CD4-positive, alpha-beta T cell (primary cell): ENCODE measurements at regions not wholly inside any gene's neighbourhood (a gene's known extent, or its start where the extent isn't known, plus 50 kb on each side); places are given as distances from the start of the nearest gene placed in this dataset.

ENCODE experiments used
- ATAC-seq: fragments of 200-7000 bp; cut with Tn5 transposase; one replicate; pipeline ENCODE4 v1.10.0; 2022; ENCODE audit warnings: mild to moderate bottlenecking; ENCODE audit not compliant: poor library complexity
- CTCF ChIA-PET: fragments of 350-600 bp; sonication (Branson Sonifier 250); formaldehyde crosslinking; loops from one replicate; lab custom pipeline; 2021; ENCODE audit warnings: antibody characterized with exemption, inconsistent platforms; lab: Charles Lee
- POLR2A ChIA-PET: fragments of 350-600 bp; sonication (Branson Sonifier 250); formaldehyde crosslinking; loops from one replicate; lab custom pipeline; 2021; ENCODE audit warnings: antibody characterized with exemption, inconsistent platforms; lab: Charles Lee
- DNase-seq, 14 experiments: peaks; one replicate each; pipeline ENCODE4 v3.0.0-alpha.2; 2013 to 2020; ENCODE audit warnings: mixed read lengths in 2 of 14
- H3K27ac ChIP-seq, 2 donors: one replicate each; pipeline versions ENCODE4 v1.5.1 to v1.7.0; 2013; ENCODE audit warnings: low read length in 2 of 2, low read depth in 1 of 2, mild to moderate bottlenecking in 1 of 2
- H3K27me3 ChIP-seq, 2 experiments: 1 replicate in 1 of 2; 2 replicates in 1 of 2; pipeline versions ENCODE4 v1.6.1 to v1.7.0; 2013; ENCODE audit warnings: low read length in 2 of 2, control low read depth in 1 of 2, mild to moderate bottlenecking in 1 of 2, moderate library complexity in 1 of 2; ENCODE audit not compliant: insufficient read depth in 2 of 2, control insufficient read depth in 1 of 2
- H3K36me3 ChIP-seq: one replicate; pipeline ENCODE4 v1.6.1; 2013; ENCODE audit warnings: low read length, control low read depth; ENCODE audit not compliant: insufficient read depth
- H3K4me1 ChIP-seq: one replicate; pipeline ENCODE4 v1.6.1; 2013; ENCODE audit warnings: low read length, control low read depth; ENCODE audit not compliant: insufficient read depth
- H3K4me3 ChIP-seq: one replicate; pipeline ENCODE4 v1.5.1; 2013; ENCODE audit warnings: mild to moderate bottlenecking, low read length, moderate library complexity
- H3K9me3 ChIP-seq, 2 experiments: 1 replicate in 1 of 2; 2 replicates in 1 of 2; pipeline versions ENCODE4 v1.6.1 to v1.7.0; 2013; ENCODE audit warnings: low read length in 2 of 2, mild to moderate bottlenecking in 2 of 2, control low read depth in 1 of 2, moderate library complexity in 1 of 2; ENCODE audit not compliant: control insufficient read depth in 1 of 2, insufficient read depth in 1 of 2
- H3K27ac Mint-ChIP-seq: one replicate; pipeline ENCODE4 v1.8.0; 2020; ENCODE audit warnings: mixed read lengths
- H3K27me3 Mint-ChIP-seq: one replicate; pipeline ENCODE4 v1.8.0; 2021; ENCODE audit warnings: mixed read lengths
- H3K36me3 Mint-ChIP-seq: one replicate; pipeline ENCODE4 v1.8.0; 2021; ENCODE audit warnings: low read depth, mixed read lengths
- H3K4me1 Mint-ChIP-seq: one replicate; pipeline ENCODE4 v1.8.0; 2021; ENCODE audit warnings: low read depth, mixed read lengths
- H3K4me3 Mint-ChIP-seq: one replicate; pipeline ENCODE4 v1.8.0; 2020; ENCODE audit warnings: mild to moderate bottlenecking, mixed read lengths
- H3K9me3 Mint-ChIP-seq: one replicate; pipeline ENCODE4 v1.8.0; 2020; ENCODE audit warnings: mixed read lengths
- intact Hi-C, 2 experiments: fragments of 100-400 bp; cut with DNase I in 1 of 2; cut with micrococcal nuclease in 1 of 2; formaldehyde crosslinking; loops; one replicate each; pipeline versions ENCODE4 v1.15.1 to v1.9.0; 2023 to 2025; cut with DNase I, micrococcal nuclease
- TF ChIP-seq, protein P1 (sequence below): fragments of 200-600 bp; IDR thresholded peaks from one replicate; pipeline ENCODE4 v1.8.0; 2022; ENCODE audit warnings: antibody characterized with exemption, mild to moderate bottlenecking

DNA sequence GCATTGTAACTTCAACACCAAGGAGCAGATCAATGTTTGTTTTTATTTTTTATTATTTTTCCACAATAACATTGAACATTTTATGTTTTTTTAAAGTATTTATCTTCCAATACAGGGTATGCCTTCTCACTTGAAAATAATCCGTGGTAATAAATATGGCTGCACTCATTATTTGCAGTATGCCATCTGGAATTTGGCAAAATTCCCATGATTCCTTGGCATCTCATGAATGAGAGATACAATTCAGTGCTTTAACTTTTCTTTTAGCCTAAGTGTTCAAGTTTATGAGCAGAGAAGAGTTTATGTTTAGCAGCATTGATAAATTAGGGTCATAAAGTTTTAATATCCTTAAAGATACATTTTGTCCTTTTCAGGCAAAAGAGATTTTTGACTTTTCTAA is 1109.6 kb upstream of the ATXN8OS start:
- POLR2A ChIA-PET = no interaction called here
- TF ChIP-seq, protein P1, sequence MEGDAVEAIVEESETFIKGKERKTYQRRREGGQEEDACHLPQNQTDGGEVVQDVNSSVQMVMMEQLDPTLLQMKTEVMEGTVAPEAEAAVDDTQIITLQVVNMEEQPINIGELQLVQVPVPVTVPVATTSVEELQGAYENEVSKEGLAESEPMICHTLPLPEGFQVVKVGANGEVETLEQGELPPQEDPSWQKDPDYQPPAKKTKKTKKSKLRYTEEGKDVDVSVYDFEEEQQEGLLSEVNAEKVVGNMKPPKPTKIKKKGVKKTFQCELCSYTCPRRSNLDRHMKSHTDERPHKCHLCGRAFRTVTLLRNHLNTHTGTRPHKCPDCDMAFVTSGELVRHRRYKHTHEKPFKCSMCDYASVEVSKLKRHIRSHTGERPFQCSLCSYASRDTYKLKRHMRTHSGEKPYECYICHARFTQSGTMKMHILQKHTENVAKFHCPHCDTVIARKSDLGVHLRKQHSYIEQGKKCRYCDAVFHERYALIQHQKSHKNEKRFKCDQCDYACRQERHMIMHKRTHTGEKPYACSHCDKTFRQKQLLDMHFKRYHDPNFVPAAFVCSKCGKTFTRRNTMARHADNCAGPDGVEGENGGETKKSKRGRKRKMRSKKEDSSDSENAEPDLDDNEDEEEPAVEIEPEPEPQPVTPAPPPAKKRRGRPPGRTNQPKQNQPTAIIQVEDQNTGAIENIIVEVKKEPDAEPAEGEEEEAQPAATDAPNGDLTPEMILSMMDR = no peak
- DNase-seq = no peak

DNA sequence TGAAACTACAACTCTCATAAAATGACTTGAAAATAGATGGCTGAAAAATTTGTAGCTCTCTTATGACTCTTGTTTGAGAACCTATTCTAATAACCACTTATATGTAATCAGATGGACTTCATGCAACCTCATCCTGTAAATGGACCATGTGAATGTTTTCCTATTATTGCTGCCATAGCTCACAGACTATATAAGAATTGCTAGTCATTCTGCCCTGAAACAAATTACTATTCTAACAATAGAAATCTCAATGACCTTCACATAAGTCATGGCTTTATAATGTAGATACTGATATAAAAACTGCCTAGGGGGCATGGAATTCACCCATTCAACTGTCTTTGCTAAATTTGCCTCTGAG is 1111.0 kb upstream of the ATXN8OS start:
- Histone ChIP-seq H3K4me3 (no peak overlapping the region), H3K4me1 (no peaks in the 10 kb centered on the region), H3K27ac (no peak overlapping the region), H3K36me3 (no peaks in the 10 kb centered on the region), H3K9me3 (peaks cover 0 to 7% of the 10 kb centered on the region in 2 experiments), H3K27me3 (no peaks in the 10 kb centered on the region)
- CTCF ChIA-PET = no interaction called here
- TF ChIP-seq, protein P1 = no peak
- no peak overlapping the region for H3K4me3 Mint-ChIP-seq
- intact Hi-C loops = no loop called here
- peaks cover 12% of the 10 kb centered on the region for H3K9me3 Mint-ChIP-seq
- no peak for DNase-seq
- H3K27me3 Mint-ChIP-seq = no peaks in the 10 kb centered on the region
- no peak for ATAC-seq
- H3K27ac Mint-ChIP-seq = no peak overlapping the region
- POLR2A ChIA-PET = no interaction called here
- H3K4me1 Mint-ChIP-seq = no peaks in the 10 kb centered on the region
- no peaks in the 10 kb centered on the region for H3K36me3 Mint-ChIP-seq

More for the DNA sequence above, 1109.6 kb upstream of the ATXN8OS start:
- no peaks in the 10 kb centered on the region for H3K4me1 ChIP-seq
- no peak overlapping the region for H3K27ac Mint-ChIP-seq
- H3K4me3 Mint-ChIP-seq = no peak overlapping the region
- H3K36me3 ChIP-seq = no peaks in the 10 kb centered on the region
- H3K27me3 ChIP-seq = no peaks in the 10 kb centered on the region
- H3K36me3 Mint-ChIP-seq = no peaks in the 10 kb centered on the region
- no peak overlapping the region for H3K27ac ChIP-seq
- no peaks in the 10 kb centered on the region for H3K27me3 Mint-ChIP-seq
- ATAC-seq = no peak
- peaks cover 0 to 11% of the 10 kb centered on the region in 2 experiments for H3K9me3 ChIP-seq
- H3K9me3 Mint-ChIP-seq = peaks cover 18% of the 10 kb centered on the region
- no peak overlapping the region for H3K4me3 ChIP-seq
- H3K4me1 Mint-ChIP-seq = no peaks in the 10 kb centered on the region
- intact Hi-C loops = no loop called here
- CTCF ChIA-PET = no interaction called here

DNA sequence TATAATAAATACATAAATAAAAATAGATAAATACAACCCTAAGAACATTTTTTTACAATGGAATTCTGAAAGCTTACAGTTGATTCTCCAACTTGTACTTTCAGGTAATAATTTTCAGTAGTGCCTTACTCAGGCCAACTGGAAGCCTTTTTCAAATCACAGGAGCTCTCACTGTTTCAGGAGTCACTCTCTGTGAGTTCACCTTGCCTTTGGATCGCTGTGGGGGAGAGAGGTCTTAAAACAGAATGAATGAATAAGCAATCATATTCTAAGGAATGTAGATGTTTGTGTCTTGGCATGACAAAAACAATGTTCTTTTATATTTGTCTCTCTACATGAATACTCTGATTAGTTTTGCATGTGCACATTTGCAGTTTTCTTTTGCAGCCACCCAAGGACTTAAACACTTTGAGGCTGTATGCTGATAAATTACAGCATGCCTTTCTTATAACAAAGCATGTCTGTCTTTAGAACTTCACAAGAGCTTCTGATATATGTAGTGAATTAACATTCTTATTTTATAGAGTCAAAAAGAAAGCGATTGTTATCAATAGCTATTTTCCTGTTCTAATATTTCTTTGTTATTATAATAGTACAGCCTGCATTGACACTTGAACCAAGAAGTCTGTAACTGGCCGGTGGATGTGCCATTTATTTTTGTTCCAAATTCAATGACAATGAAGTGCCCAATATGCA is 1111.5 kb upstream of the ATXN8OS start:
- no peaks in the 10 kb centered on the region for H3K36me3 Mint-ChIP-seq
- no peak overlapping the region for H3K4me3 Mint-ChIP-seq
- H3K4me1 Mint-ChIP-seq = no peaks in the 10 kb centered on the region
- peaks cover 12% of the 10 kb centered on the region for H3K9me3 Mint-ChIP-seq
- ChIA-PET POLR2A (no interaction called here), CTCF (no interaction called here)
- H3K27ac Mint-ChIP-seq = no peak overlapping the region
- H3K27me3 Mint-ChIP-seq = no peaks in the 10 kb centered on the region
- intact Hi-C loops = no loop called here
- Histone ChIP-seq H3K9me3 (peaks cover 0 to 2% of the 10 kb centered on the region in 2 experiments), H3K4me3 (no peak overlapping the region), H3K36me3 (no peaks in the 10 kb centered on the region), H3K27me3 (no peaks in the 10 kb centered on the region), H3K27ac (no peak overlapping the region), H3K4me1 (no peaks in the 10 kb centered on the region)
- TF ChIP-seq, protein P1 = no peak
- DNase-seq = no peak
- ATAC-seq = no peak
